GM19025 (cell line): ENCODE measurements at regions not wholly inside any gene's neighbourhood (a gene's known extent, or its start where the extent isn't known, plus 50 kb on each side); places are given as distances from the start of the nearest gene placed in this dataset.
"Not testable (repeated sequence)": the region's sequence is repeated elsewhere in the genome, so short reads cannot be mapped to it uniquely, and the experiment has no call there.

ENCODE experiments used
- ATAC-seq: cut with Tn5 transposase; IDR thresholded peaks from one replicate; pipeline ENCODE4 v1.9.1; 2021; ENCODE audit warnings: mild to moderate bottlenecking, low read depth, moderate library complexity; ENCODE audit not compliant: unreplicated experiment

DNA sequence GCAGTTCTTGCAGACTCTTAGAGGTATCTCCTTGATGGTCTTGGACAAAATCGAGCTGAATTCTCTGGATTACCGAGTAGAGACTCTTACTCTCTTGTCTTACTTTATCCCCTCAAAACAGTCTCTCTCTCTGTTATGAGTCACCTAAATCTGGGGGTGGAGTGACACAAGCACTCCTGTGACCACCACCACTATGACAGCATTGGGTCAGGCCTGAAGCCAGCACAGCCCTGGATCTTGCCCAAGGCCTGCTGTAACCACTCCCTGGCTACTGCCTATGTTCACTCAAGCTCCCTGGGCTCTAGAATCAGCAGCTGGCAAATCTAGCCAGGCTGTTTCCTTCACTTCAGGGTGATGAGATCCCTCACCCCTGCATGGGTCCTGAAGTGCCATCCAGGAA lies 662.5 kb downstream of the LUZP2 start:
- ATAC-seq, result no peak

DNA sequence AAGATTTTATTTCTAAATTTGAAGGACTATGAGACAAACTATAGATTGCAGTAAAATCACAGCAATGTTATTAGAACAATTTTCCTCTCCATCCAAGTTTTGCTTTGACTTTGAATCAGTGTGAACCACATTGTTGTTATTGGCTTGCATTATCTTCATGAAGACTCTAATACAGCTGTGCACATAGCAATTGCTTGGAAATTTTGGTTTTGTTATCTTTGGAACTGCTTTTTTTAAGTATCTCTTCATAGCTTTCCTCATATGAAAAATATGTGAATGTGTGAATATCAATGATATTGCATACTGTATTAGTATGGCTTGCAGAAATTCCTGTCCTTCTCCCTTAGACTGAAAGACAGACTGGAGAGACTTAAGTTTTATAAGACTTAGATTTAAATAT lies 666.6 kb downstream of the LUZP2 start:
- ATAC-seq, result no peak

DNA sequence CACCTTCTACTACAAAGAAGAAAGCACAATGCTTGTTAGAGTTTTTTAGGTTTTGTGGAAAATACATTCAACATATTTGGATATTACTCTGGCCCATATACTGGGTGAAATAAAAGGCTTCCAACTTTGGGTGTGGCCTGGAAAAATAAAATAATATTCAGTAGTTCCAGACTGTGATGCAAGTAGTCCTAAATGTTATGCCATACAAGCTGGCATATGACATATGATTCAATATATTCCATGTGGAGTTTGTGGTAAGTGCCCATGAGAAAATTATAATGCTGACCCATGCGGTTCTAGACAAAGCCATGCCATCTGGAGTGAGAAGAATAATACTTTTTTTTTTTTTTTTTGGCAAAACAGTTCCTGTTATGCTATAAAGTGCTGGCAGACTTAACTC lies 683.3 kb downstream of the LUZP2 start:
- no peak for ATAC-seq

DNA sequence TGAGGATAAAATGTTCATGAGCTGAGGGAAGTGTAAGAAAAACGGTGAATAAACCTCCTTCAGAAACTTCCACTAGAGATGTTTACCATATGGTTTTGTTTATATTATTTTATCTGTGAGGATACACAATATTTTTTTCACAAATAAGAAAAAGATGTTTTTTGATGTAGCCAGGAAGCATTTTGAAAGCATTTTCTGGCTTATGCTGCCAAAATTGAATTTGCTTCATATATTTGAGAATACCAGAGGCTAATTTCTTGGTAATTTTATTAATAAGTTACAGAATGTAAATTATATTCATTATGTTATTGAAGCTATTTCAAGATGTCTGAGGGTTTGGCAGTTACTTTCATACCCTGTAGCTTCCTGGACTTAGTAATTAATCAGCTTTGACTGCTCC lies 686.6 kb downstream of the LUZP2 start:
- no peak for ATAC-seq

DNA sequence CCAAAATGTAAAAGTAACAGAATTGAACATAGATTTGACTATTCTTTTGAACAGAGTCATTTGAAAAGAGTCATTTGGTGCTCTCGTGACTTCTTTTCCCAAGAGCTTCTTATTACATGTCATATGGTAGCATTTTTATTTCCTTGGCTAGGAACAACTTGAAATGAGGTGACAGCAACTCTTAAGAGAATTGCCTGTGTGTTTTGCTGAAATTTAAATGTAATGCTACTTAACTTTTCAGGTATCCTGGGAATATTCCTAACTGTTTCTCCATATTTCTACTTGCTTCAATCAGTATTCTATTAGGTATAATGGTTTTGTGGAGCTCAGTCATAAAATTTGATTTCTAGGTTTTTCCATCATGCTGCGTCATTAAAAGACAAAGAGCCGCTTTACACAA lies 700.7 kb downstream of the LUZP2 start:
- no peak for ATAC-seq

DNA sequence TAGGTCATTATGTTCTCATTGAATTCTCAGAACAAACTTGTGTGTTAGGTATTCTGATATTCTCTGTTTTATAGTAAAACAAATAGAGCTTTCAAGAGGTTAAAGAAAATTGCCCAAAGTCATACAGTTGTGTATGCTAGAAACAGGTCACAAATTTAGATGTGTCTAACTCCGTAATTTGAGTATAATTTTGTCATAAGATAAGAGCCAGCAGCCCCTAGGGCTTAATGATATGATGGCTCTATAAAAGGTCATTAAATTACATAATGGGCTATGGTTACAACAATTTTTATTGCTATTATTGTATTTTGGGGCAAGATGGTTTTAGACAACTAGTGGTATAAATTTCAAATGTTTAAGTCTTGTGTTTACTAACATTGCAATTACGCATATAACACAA lies 701.9 kb downstream of the LUZP2 start:
- ATAC-seq, result no peak

DNA sequence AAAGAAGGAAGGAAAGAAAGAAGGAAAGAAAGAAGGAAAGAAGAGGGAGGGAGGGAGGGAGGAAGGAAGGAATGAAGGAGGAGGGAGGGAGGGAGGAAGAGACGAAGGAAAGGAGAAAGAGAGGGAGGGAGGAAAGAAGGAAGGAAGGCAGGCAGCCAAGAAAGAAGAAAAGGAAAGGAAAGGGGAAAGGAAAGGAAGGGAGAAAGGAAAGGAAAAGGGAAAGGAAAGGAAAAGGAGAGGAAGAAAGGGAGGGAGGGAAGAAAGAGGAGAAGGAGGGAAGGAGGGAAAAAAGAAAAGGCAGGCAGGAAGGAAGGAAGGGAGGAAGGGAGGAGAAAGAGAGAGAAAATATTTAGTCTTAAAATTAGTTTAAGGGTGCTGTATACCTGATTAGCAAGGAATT lies 704.1 kb downstream of the LUZP2 start:
- no peak for ATAC-seq

DNA sequence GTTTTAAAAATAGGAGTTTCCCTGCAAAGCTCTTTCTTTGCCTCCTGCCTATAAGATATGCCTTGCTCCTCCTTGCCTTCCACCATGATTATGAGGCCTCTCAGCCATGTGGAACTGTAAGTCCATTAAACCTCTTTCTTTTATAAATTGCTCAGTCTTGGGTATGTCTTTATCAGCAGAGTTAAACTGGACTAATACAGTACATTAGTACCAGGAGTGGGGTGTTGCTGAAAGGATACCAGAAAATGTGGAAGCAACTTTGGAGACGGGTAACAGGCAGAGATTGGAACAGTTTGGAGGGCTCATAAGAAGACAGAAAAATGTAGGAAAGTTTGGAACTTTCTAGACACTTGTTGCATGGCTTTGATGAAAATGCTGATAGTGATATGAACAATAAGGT lies 709.9 kb downstream of the LUZP2 start:
- no peak for ATAC-seq

DNA sequence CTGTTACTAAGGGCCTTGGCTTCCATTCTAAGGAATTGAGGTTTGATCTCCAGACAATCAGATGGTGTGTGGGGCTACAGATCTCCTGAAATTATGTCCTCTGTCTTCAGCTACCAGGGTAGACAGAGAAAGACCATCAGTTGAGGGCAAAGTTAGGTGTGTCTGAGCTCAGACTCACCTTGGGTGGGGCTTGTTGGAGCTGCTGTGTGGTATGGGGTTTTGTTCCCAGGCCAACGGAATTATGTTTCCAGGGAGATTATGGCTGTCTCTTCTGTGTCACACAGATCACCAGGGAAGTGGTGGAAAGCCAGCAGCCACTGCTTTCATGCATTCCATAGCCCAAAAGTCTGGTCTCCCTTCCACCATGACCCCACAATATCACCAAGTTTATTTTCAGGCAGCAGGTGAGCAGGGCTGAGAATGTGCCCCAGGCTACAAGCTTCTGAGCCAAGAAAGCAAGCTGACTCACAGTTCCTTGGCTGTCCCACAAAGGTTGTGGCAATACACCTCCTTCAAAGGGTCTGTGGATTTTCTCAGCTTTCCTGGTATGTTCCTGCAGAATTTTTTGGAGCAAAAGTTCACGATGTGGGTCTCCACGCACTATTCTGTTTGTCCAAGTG lies 714.9 kb downstream of the LUZP2 start:
- ATAC-seq, result no peak

DNA sequence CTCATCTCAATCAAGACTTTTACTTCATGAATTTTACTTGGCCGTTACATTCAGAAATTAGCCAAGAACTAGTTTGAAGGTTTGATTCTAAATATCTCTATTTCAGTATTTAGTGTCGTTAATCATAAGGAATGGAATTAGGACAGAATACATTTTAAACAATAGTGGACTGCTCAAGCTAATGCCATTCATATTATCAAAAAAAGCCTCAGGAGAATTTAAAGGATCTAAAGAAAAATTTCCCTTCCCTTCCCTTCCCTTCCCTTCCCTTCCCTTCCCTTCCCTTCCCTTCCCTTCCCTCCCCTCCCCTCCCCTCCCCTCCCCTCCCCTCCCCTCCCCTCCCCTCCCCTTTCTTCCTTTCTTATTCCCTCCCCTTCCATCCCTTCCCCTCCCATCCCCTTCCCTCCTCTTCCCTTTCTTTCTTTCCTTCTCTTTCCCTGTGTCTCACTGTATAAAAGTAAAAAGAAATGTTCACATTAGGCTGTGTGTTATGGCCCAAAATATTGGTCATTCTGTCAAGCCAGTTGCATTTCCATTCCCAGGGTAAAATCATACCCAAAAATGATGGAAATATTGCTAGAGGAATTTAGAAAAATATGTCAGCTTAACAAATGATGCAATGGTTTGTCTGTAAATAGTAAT lies 717.8 kb downstream of the LUZP2 start:
- no peak for ATAC-seq

DNA sequence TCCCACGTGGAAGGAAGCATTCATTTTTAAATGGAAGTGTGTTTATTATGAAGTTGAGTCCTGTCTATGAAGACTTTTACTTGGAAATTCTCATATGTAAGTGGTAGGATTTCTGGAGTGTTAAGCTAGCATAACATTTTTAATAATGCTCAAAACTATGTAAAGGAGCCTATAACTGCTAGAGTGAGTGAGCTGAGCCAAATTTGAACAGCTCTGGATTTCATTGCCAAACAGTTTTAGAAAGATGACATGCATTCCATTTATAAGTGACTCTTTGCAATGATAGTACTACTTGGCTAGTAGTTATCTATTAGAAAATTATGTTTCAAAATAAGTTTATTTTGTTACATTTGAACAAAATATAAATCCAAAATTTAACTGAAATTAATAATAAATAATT lies 721.2 kb downstream of the LUZP2 start:
- ATAC-seq, result no peak

DNA sequence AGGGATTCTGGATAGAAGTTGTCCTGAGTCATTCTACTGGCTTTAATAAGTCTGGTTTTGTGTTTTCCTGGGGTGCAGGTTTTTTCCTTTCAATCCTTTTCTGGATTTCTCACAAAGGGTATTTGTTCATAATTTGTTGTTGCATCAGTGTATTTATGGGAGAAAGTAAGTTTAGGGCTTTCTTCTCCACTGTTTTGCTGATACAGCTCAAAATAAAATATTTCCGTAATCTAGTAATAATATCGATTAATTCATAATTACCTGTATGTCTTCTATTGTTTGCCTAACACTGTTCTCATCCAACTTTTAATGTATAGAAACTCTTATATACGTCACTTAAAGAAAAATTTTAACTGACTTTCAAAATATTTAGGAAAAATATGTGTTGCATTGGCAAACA lies 728.2 kb downstream of the LUZP2 start:
- ATAC-seq, result no peak

DNA sequence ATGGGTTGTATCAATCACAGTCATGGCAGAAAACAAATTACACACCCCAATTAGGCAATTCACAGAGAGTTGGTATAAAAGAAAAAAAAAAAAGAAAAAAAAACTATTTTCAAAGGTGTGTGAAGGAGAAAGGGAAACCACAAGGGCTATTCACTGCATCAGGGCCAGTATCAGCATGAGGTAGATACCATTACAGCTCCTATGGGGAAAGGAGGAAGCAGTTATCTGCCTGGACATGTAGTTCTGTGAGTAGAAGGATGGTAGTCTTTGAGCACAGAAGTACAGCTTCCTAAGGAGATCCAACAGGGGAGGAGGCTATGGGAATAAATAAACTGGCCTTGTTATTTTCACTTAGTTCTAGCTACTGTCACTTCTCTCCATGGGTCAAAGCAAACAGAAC lies 746.1 kb downstream of the LUZP2 start:
- no peak for ATAC-seq

DNA sequence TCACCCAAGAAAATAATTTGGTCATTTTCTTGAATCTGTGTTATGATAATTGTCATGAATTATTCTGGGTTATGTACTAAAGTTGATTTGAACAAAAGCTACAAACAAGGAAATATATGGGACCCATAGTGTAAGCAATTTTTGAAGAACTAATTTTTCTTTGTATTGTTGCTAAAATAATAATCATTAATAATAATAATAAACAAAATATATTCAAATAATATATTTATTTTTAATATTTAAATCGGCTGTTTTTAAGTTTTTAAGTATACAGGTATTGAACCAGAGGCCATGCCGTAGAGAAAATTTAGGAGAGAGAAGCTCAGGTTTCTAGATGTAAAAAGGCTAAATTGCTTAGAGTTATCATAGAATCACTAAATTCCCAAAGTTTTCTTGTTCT lies 747.3 kb downstream of the LUZP2 start:
- no peak for ATAC-seq

DNA sequence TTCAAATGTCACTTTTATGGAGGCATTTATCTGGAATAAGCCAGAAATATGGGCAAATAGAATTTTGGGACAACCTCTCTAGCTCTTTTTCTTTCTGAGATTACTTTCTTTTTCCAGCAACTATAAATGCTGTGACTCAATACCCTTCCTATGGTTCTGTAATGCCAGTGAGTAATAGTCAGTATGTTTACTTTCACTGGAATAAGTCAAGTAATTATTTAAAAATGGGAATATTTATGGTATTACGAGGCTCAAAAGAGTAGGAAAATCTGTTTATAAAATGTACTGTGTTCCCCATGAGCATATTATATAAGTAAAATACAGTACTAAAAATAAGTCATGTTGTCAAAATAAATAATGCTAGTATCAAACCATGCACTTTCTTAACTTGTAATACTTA lies 750.5 kb downstream of the LUZP2 start:
- ATAC-seq, result no peak

DNA sequence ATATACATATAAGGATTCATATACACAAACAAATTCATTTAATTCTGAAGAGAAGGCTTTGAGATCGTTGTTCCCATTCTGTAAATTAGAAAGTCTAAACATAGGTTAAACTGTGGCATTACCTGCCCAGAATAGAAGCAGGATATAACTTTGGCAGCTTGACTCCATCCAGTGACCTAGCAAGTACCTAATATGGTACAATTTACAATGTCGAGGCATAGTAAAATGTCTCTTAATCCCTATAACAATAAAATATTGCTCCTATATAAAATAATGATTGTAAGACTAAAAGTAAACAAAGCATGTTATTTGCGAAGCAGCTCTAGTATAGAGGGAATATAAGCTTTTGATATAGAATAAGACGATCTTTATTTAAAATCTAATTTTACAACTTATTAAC lies 756.0 kb downstream of the LUZP2 start:
- ATAC-seq, result no peak

DNA sequence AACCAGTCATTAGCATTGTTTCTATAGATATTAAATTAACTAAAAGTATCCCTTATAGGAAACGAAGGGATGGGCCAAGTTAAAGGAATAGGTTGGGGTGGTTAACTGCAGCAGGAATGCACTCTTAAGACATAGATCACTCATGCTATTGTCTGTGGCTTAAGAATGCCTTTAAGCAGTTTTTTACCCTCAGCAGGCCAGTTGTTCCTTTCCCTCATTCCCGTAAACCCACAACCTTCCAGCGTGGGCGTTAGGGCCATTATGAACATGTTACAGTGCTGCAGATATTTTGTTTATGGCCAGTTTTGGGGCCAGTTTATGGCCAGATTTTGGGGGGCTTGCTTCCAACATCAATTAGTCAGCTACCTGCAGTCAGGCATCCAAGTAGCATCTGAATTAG lies 767.0 kb downstream of the LUZP2 start:
- not testable (repeated sequence) for ATAC-seq

DNA sequence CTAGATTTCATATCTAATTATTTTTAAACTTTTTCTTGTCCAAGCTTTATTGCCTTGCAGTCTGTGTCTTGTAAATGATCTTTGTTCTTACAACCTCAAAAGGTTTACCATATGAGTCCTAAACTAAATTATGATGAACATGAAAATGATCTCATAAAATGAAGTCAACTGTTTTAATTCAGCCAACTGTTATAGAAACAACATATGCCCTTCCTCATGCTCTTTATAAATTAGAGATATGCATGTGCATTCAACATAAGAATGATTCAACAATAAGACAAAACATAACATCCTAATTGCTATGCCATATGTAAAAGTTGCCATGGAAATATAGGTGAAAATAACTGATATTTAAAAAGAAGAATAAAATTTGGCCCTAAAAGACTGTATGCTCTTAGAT lies 774.4 kb downstream of the LUZP2 start:
- no peak for ATAC-seq

DNA sequence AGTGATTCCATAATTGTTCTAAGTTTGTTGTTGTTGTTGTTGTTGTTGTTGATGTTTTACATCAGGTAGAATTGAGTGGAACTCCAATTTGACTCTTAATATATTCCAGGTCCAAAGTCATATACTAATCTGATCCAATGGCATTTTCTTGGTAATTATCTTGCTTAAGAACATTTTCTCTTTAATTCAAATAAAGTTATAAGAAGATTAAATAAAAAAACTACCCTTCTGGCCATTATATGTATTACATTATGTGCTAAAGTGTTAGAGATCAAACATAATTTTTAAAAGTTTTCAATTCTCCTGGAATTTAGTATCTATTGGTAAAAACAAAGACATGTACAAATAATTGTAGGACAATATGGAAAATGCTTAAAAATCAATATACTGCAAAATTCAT lies 775.4 kb downstream of the LUZP2 start:
- no peak for ATAC-seq

DNA sequence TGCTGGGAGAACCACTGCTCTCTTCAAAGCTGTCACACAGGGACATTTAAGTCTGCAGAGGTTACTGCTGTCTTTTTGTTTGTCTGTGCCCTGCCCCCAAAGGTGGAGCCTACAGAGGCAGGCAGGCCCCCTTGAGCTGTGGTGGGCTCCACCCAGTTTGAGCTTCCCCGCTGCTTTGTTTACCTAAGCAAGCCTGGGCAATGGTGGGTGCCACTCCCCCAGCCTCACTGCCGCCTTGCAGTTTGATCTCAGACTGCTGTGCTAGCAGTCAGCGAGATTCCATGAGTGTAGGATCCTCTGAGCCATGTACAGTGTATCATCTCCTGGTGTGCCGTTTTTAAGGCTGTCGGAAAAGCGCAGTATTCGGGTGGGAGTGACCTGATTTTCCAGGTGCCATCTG lies 784.0 kb downstream of the LUZP2 start:
- ATAC-seq, result not testable (repeated sequence)

DNA sequence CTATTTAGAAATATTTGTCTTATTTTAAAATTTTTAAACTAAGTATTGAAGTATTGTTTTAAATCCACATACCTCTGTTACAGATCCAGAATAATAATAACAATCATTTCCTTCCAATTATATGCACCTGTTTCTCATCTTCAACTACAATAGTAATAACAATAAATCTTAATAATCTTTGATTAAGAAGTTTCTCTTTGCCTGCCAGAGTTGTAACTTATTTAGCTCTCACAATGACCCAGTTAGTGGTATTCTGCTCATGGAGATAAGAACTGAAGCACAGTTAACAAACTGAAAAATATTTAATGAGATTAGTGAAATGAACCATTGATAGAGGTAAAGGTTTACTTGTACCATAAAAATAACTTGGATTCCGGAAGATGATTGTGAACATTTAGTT lies 796.3 kb downstream of the LUZP2 start:
- ATAC-seq, result no peak

DNA sequence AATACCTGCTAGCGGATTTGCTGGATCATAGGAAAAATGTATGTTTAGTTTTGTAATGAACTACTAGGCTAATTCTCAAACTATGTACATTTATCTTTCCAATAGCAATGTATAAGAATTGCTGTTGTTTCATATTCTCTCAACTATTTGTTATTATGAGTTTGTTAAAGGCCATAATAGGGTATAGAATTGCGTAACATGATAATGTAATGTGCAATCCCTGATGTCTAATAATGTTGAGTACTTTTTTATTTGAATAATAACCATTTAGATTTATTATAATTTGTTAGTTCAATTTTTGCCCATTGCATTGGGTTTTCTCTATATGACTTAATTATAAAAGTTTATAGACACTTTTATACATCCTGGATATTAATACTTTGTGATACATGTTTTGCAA lies 801.6 kb downstream of the LUZP2 start:
- no peak for ATAC-seq

DNA sequence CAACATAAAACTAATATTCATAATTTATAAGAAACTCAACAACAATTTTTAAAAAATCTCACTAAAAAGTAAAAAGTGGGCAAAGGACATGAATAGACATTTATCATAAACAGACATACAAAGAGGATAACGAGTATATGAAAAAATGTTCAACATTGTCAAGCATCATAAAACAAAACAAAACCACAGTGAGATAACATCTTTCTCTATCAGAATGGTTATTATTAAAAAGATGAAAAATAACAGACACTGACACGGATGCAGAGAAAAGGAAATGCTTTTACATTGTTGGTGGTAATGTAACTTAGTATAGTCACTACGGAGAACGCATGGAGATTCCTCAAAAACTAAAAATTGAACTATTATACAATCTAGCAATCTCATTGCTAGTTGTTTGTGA lies 813.0 kb downstream of the LUZP2 start:
- no peak for ATAC-seq
